Trophoblast cell (in vitro differentiated cells and primary cell): ENCODE measurements at regions not wholly inside any gene's neighbourhood (a gene's known extent, or its start where the extent isn't known, plus 50 kb on each side); places are given as distances from the start of the nearest gene placed in this dataset.

Source experiments
- DNase-seq, 2 donors: peaks; one replicate each; pipeline ENCODE4 v3.0.0-alpha.2; 2016
- H2AFZ ChIP-seq: 2 replicates; pipeline ENCODE4 v1.6.1; 2013; ENCODE audit warnings: low read length, moderate library complexity, mild to moderate bottlenecking; ENCODE audit not compliant: insufficient read depth, poor library complexity
- H2AK5ac ChIP-seq: 2 replicates; pipeline ENCODE4 v1.6.1; 2013; ENCODE audit warnings: mild to moderate bottlenecking, low read length
- H2BK120ac ChIP-seq: 2 replicates; pipeline ENCODE4 v1.6.1; 2013; ENCODE audit warnings: low read length, mild to moderate bottlenecking, moderate library complexity; ENCODE audit not compliant: insufficient read depth, poor library complexity
- H2BK12ac ChIP-seq: 2 replicates; pipeline ENCODE4 v1.6.1; 2013; ENCODE audit warnings: mild to moderate bottlenecking, low read length, moderate library complexity
- H2BK5ac ChIP-seq: 2 replicates; pipeline ENCODE4 v1.6.1; 2013; ENCODE audit warnings: low read length, low read depth, moderate library complexity, mild to moderate bottlenecking; ENCODE audit not compliant: poor library complexity
- H3K14ac ChIP-seq: 2 replicates; pipeline ENCODE4 v1.6.1; 2013; ENCODE audit warnings: mild to moderate bottlenecking, low read length
- H3K18ac ChIP-seq: 2 replicates; pipeline ENCODE4 v1.6.1; 2013; ENCODE audit warnings: mild to moderate bottlenecking, low read length
- H3K23ac ChIP-seq: 2 replicates; pipeline ENCODE4 v1.6.1; 2013; ENCODE audit warnings: low read length
- H3K27ac ChIP-seq: 2 replicates; pipeline ENCODE4 v1.5.1; 2013; ENCODE audit warnings: low read depth, mild to moderate bottlenecking, inconsistent platforms, low read length, moderate library complexity
- H3K27me3 ChIP-seq: 2 replicates; pipeline ENCODE4 v1.6.1; 2013; ENCODE audit warnings: inconsistent platforms, mild to moderate bottlenecking, low read length, moderate library complexity; ENCODE audit not compliant: insufficient read depth
- H3K36me3 ChIP-seq, 2 experiments: 1 replicate in 1 of 2; 2 replicates in 1 of 2; pipeline ENCODE4 v1.6.1; 2013; ENCODE audit warnings: low read length in 2 of 2, mild to moderate bottlenecking in 2 of 2, moderate library complexity in 1 of 2; ENCODE audit not compliant: insufficient read depth in 2 of 2, control insufficient read depth in 1 of 2
- H3K4ac ChIP-seq: 2 replicates; pipeline ENCODE4 v1.6.1; 2013; ENCODE audit warnings: low read depth, mild to moderate bottlenecking, low read length, moderate library complexity
- H3K4me1 ChIP-seq, 2 experiments: 1 replicate in 1 of 2; 2 replicates in 1 of 2; pipeline ENCODE4 v1.6.1; 2013; ENCODE audit warnings: low read length in 2 of 2, mild to moderate bottlenecking in 2 of 2, moderate library complexity in 1 of 2; ENCODE audit not compliant: insufficient read depth in 2 of 2, control insufficient read depth in 1 of 2
- H3K4me2 ChIP-seq: 2 replicates; pipeline ENCODE4 v1.6.1; 2013; ENCODE audit warnings: inconsistent platforms, mild to moderate bottlenecking, low read length, moderate library complexity
- H3K4me3 ChIP-seq: 2 replicates; pipeline ENCODE4 v1.5.1; 2013; ENCODE audit warnings: mild to moderate bottlenecking, low read depth, low read length, inconsistent platforms
- H3K79me1 ChIP-seq: one replicate; pipeline ENCODE4 v1.6.1; 2013; ENCODE audit warnings: low read length
- H3K79me2 ChIP-seq: 2 replicates; pipeline ENCODE4 v1.6.1; 2013; ENCODE audit warnings: low read length, mild to moderate bottlenecking; ENCODE audit not compliant: control insufficient read depth, insufficient read depth, poor library complexity
- H3K9ac ChIP-seq: 2 replicates; pipeline ENCODE4 v1.6.1; 2013; ENCODE audit warnings: mild to moderate bottlenecking, low read length
- H3K9me3 ChIP-seq: 2 replicates; pipeline ENCODE4 v1.6.1; 2013; ENCODE audit warnings: low read depth, mild to moderate bottlenecking, control low read depth, inconsistent platforms, low read length; ENCODE audit not compliant: insufficient read depth
- H4K12ac ChIP-seq: 2 replicates; pipeline ENCODE4 v1.6.1; 2013; ENCODE audit warnings: low read depth, mild to moderate bottlenecking, low read length, moderate library complexity
- H4K8ac ChIP-seq: 2 replicates; pipeline ENCODE4 v1.6.1; 2013; ENCODE audit warnings: low read depth, mild to moderate bottlenecking, low read length, moderate library complexity
- H4K91ac ChIP-seq: one replicate; pipeline ENCODE4 v1.6.1; 2013; ENCODE audit warnings: low read depth, mild to moderate bottlenecking, low read length, moderate library complexity
- WGBS: extraction: QIAGEN DNeasy Blood & Tissue Kit; methylation state at CpG from one replicate; pipeline ENCODE4 v1.1.7; 2013; ENCODE audit warnings: missing lambda C conversion rate; ENCODE audit not compliant: insufficient read length, insufficient coverage; ENCODE audit errors: extremely low coverage; 5-methylcytosine and 5-hydroxymethylcytosine counted together

- Histone ChIP-seq H2AK5ac (no peak overlapping the region), H2BK120ac (no peak overlapping the region), H2AFZ (no peak overlapping the region), H3K18ac (no peak overlapping the region), H3K79me2 (no peaks in the 10 kb centered on the region), H3K4me2 (no peak overlapping the region), H3K9me3 (no peaks in the 10 kb centered on the region), H3K27ac (no peak overlapping the region), H3K9ac (no peak overlapping the region), H4K12ac (no peak overlapping the region), H3K23ac (no peak overlapping the region), H2BK5ac (no peak overlapping the region), H2BK12ac (no peak overlapping the region), H4K91ac (no peak overlapping the region), H3K27me3 (no peaks in the 10 kb centered on the region), H3K4ac (no peak overlapping the region), H3K14ac (no peak overlapping the region), H3K4me1 (peaks cover 4% of the 10 kb centered on the region in 2 experiments), H4K8ac (no peak overlapping the region), H3K36me3 (no peaks in the 10 kb centered on the region), H3K79me1 (no peaks in the 10 kb centered on the region), H3K4me3 (no peak overlapping the region)
- DNase-seq = no peak
- no CpG with 5 or more reads among the region's 3 CpGs for WGBS
These were observed 128.6 kb upstream of the KL start for GRCh38 chr13:32887617-32888016.

GRCh38 chr13:32889986-32890565, 126.1 kb upstream of the KL start:
- no peak overlapping the region for H2AK5ac ChIP-seq
- H3K36me3 ChIP-seq = no peaks in the 10 kb centered on the region
- no peak overlapping the region for H4K91ac ChIP-seq
- no peak overlapping the region for H3K23ac ChIP-seq
- no peaks in the 10 kb centered on the region for H3K9me3 ChIP-seq
- no peak overlapping the region for H3K14ac ChIP-seq
- no CpG with 5 or more reads among the region's 6 CpGs for WGBS
- H3K4me1 ChIP-seq = peaks cover 4% of the 10 kb centered on the region in 2 experiments
- H3K27me3 ChIP-seq = no peaks in the 10 kb centered on the region
- H3K79me2 ChIP-seq = no peaks in the 10 kb centered on the region
- DNase-seq = peak; percentile 77 to 80
- no peak overlapping the region for H3K18ac ChIP-seq
- H3K79me1 ChIP-seq = no peaks in the 10 kb centered on the region
- no peak overlapping the region for H2BK120ac ChIP-seq
- no peak overlapping the region for H3K4me2 ChIP-seq
- H4K12ac ChIP-seq = no peak overlapping the region
- H2BK5ac ChIP-seq = no peak overlapping the region
- H2BK12ac ChIP-seq = no peak overlapping the region
- H3K9ac ChIP-seq = no peak overlapping the region
- H3K4me3 ChIP-seq = no peak overlapping the region
- no peak overlapping the region for H3K4ac ChIP-seq
- H2AFZ ChIP-seq = no peak overlapping the region
- no peak overlapping the region for H4K8ac ChIP-seq
- no peak overlapping the region for H3K27ac ChIP-seq

GRCh38 chr13:32893176-32893575, 123.0 kb upstream of the KL start:
- H3K4me1 ChIP-seq = peaks cover 4% of the 10 kb centered on the region in 2 experiments
- no peak overlapping the region for H3K4me2 ChIP-seq
- no peak overlapping the region for H2AK5ac ChIP-seq
- H3K14ac ChIP-seq = no peak overlapping the region
- no peak overlapping the region for H3K23ac ChIP-seq
- no peaks in the 10 kb centered on the region for H3K79me2 ChIP-seq
- no peak overlapping the region for H2BK5ac ChIP-seq
- H2AFZ ChIP-seq = no peak overlapping the region
- H3K27me3 ChIP-seq = no peaks in the 10 kb centered on the region
- no peaks in the 10 kb centered on the region for H3K9me3 ChIP-seq
- H3K18ac ChIP-seq = no peak overlapping the region
- no peak overlapping the region for H2BK12ac ChIP-seq
- no peaks in the 10 kb centered on the region for H3K79me1 ChIP-seq
- H3K9ac ChIP-seq = no peak overlapping the region
- H3K36me3 ChIP-seq = no peaks in the 10 kb centered on the region
- no CpG with 5 or more reads among the region's 6 CpGs for WGBS
- H3K27ac ChIP-seq = no peak overlapping the region
- no peak overlapping the region for H4K12ac ChIP-seq
- H4K91ac ChIP-seq = no peak overlapping the region
- no peak overlapping the region for H4K8ac ChIP-seq
- no peak overlapping the region for H3K4me3 ChIP-seq
- no peak overlapping the region for H2BK120ac ChIP-seq
- no peak for DNase-seq
- no peak overlapping the region for H3K4ac ChIP-seq

GRCh38 chr13:32894589-32895001, 121.6 kb upstream of the KL start:
- H3K4me3 ChIP-seq = no peak overlapping the region
- no peak for DNase-seq
- no peak overlapping the region for H3K18ac ChIP-seq
- no peak overlapping the region for H3K23ac ChIP-seq
- WGBS = no CpG with 5 or more reads among the region's 2 CpGs
- no peaks in the 10 kb centered on the region for H3K79me2 ChIP-seq
- no peak overlapping the region for H2AFZ ChIP-seq
- no peaks in the 10 kb centered on the region for H3K79me1 ChIP-seq
- H2BK120ac ChIP-seq = no peak overlapping the region
- H3K27ac ChIP-seq = no peak overlapping the region
- no peak overlapping the region for H4K12ac ChIP-seq
- H3K9me3 ChIP-seq = no peaks in the 10 kb centered on the region
- no peak overlapping the region for H4K8ac ChIP-seq
- H2BK12ac ChIP-seq = no peak overlapping the region
- H4K91ac ChIP-seq = no peak overlapping the region
- H3K4me1 ChIP-seq = peaks cover 4% of the 10 kb centered on the region in 2 experiments
- H3K27me3 ChIP-seq = no peaks in the 10 kb centered on the region
- H3K14ac ChIP-seq = no peak overlapping the region
- no peak overlapping the region for H3K4ac ChIP-seq
- no peak overlapping the region for H2BK5ac ChIP-seq
- H2AK5ac ChIP-seq = no peak overlapping the region
- H3K4me2 ChIP-seq = no peak overlapping the region
- no peak overlapping the region for H3K9ac ChIP-seq
- H3K36me3 ChIP-seq = no peaks in the 10 kb centered on the region
